IMR-90 (cell line): ENCODE measurements at regions not wholly inside any gene's neighbourhood (a gene's known extent, or its start where the extent isn't known, plus 50 kb on each side); places are given as distances from the start of the nearest gene placed in this dataset.

Experiments
- CTCF ChIP-seq: conservative IDR thresholded peaks from 2 replicates; pipeline ENCODE4 v1.5.1; 2012; ENCODE audit warnings: mild to moderate bottlenecking, low read depth, low read length, improper control_type of control experiment
- FOS ChIP-seq: fragments of 150-350 bp; IDR thresholded peaks from 2 replicates; pipeline ENCODE4 v1.6.1; 2016; ENCODE audit warnings: low read depth, low read length
- MXI1 ChIP-seq: IDR thresholded peaks from 2 replicates; pipeline ENCODE4 v1.6.1; 2012; ENCODE audit warnings: low read depth, mild to moderate bottlenecking, low read length, moderate library complexity, borderline replicate concordance
- NFE2L2 ChIP-seq: fragments of 150-350 bp; IDR thresholded peaks from 2 replicates; pipeline ENCODE4 v1.6.1; 2016; ENCODE audit warnings: low read depth, mild to moderate bottlenecking, low read length
- POLR2A ChIP-seq: IDR thresholded peaks from 2 replicates; pipeline ENCODE4 v1.6.1; 2012; ENCODE audit warnings: mild to moderate bottlenecking, low read depth, low read length
- RAD21 ChIP-seq: IDR thresholded peaks from 2 replicates; pipeline ENCODE4 v1.6.1; 2012; ENCODE audit warnings: low read length, improper control_type of control experiment
- TF ChIP-seq, protein P1 (sequence below): fragments of 150-350 bp; IDR thresholded peaks from 2 replicates; pipeline ENCODE4 v1.6.1; 2017; ENCODE audit warnings: mild to moderate bottlenecking, antibody characterized with exemption, low read length, low read depth

- TF ChIP-seq CTCF (no peak), MXI1 (no peak), NFE2L2 (no peak), POLR2A (no peak), RAD21 (no peak), FOS (no peak)
- TF ChIP-seq, protein P1, sequence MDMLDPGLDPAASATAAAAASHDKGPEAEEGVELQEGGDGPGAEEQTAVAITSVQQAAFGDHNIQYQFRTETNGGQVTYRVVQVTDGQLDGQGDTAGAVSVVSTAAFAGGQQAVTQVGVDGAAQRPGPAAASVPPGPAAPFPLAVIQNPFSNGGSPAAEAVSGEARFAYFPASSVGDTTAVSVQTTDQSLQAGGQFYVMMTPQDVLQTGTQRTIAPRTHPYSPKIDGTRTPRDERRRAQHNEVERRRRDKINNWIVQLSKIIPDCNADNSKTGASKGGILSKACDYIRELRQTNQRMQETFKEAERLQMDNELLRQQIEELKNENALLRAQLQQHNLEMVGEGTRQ = no peak
Observed at GRCh38 chr2:147779440-147779839, 65.4 kb upstream of the ACVR2A start.
